Activated naive CD4-positive, alpha-beta T cell treated with anti-CD3 and anti-CD28 coated beads, Interleukin-2, amount 50 U/mL, for 24 hours (primary cell): ENCODE measurements at regions not wholly inside any gene's neighbourhood (a gene's known extent, or its start where the extent isn't known, plus 50 kb on each side); places are given as distances from the start of the nearest gene placed in this dataset.
A peak's percentile ranks its signal among the peaks of the same experiment; 100 is the strongest.

Experiments
- H3K27ac Mint-ChIP-seq: one replicate; pipeline ENCODE4 v1.8.0; 2021; ENCODE audit warnings: mild to moderate bottlenecking, mixed read lengths
- H3K27me3 Mint-ChIP-seq: one replicate; pipeline ENCODE4 v1.8.0; 2021; ENCODE audit warnings: mixed read lengths
- H3K36me3 Mint-ChIP-seq: one replicate; pipeline ENCODE4 v1.8.0; 2021; ENCODE audit warnings: mixed read lengths
- H3K4me1 Mint-ChIP-seq: one replicate; pipeline ENCODE4 v1.8.0; 2021; ENCODE audit warnings: mixed read lengths
- H3K4me3 Mint-ChIP-seq: one replicate; pipeline ENCODE4 v1.8.0; 2021; ENCODE audit warnings: mild to moderate bottlenecking, mixed read lengths
- H3K9me3 Mint-ChIP-seq: one replicate; pipeline ENCODE4 v1.8.0; 2021; ENCODE audit warnings: mixed read lengths

GRCh38 chrY:13093461-13093860 is 188.8 kb downstream of the DDX3Y start:
- Mint-ChIP-seq H3K4me1 (no peaks in the 10 kb centered on the region), H3K27me3 (peaks cover 6% of the 10 kb centered on the region), H3K9me3 (no peaks in the 10 kb centered on the region), H3K36me3 (no peaks in the 10 kb centered on the region), H3K27ac (no peak overlapping the region), H3K4me3 (no peak overlapping the region)

GRCh38 chrY:13094411-13094810 is 189.7 kb downstream of the DDX3Y start:
- H3K4me3 Mint-ChIP-seq, result no peak overlapping the region

GRCh38 chrY:13094904-13095600 is 190.4 kb downstream of the DDX3Y start:
- no peak overlapping the region for H3K27ac Mint-ChIP-seq
- H3K36me3 Mint-ChIP-seq, result no peaks in the 10 kb centered on the region
- no peak overlapping the region for H3K4me3 Mint-ChIP-seq
- H3K4me1 Mint-ChIP-seq, result no peaks in the 10 kb centered on the region
- H3K9me3 Mint-ChIP-seq, result no peaks in the 10 kb centered on the region
- H3K27me3 Mint-ChIP-seq, result peaks cover 6% of the 10 kb centered on the region

More at GRCh38 chrY:13094411-13094810, 189.7 kb downstream of the DDX3Y start:
- Mint-ChIP-seq H3K36me3 (no peaks in the 10 kb centered on the region), H3K9me3 (no peaks in the 10 kb centered on the region), H3K27ac (no peak overlapping the region), H3K27me3 (peaks cover 6% of the 10 kb centered on the region), H3K4me1 (no peaks in the 10 kb centered on the region)

GRCh38 chrY:13126881-13127456 is 222.3 kb downstream of the DDX3Y start:
- Mint-ChIP-seq H3K9me3 (no peaks in the 10 kb centered on the region), H3K4me3 (no peak overlapping the region), H3K36me3 (no peaks in the 10 kb centered on the region), H3K4me1 (no peaks in the 10 kb centered on the region), H3K27me3 (peaks cover 2% of the 10 kb centered on the region), H3K27ac (no peak overlapping the region)

- H3K36me3 Mint-ChIP-seq, result no peaks in the 10 kb centered on the region
- H3K9me3 Mint-ChIP-seq, result no peaks in the 10 kb centered on the region
- H3K27me3 Mint-ChIP-seq, result peaks cover 2% of the 10 kb centered on the region
- H3K27ac Mint-ChIP-seq, result no peak overlapping the region
- no peaks in the 10 kb centered on the region for H3K4me1 Mint-ChIP-seq
- H3K4me3 Mint-ChIP-seq, result no peak overlapping the region
Observed at GRCh38 chrY:13127476-13127875, 222.8 kb downstream of the DDX3Y start.

- Mint-ChIP-seq H3K27ac (no peak overlapping the region), H3K4me1 (peaks cover 7% of the 10 kb centered on the region), H3K9me3 (no peaks in the 10 kb centered on the region), H3K4me3 (peak overlapping the region; percentile 73), H3K36me3 (no peaks in the 10 kb centered on the region), H3K27me3 (no peaks in the 10 kb centered on the region)
Observed at GRCh38 chrY:13149148-13149547, 244.5 kb downstream of the DDX3Y start.

- no peaks in the 10 kb centered on the region for H3K9me3 Mint-ChIP-seq
- no peaks in the 10 kb centered on the region for H3K36me3 Mint-ChIP-seq
- no peaks in the 10 kb centered on the region for H3K4me1 Mint-ChIP-seq
- no peak overlapping the region for H3K27ac Mint-ChIP-seq
- no peaks in the 10 kb centered on the region for H3K27me3 Mint-ChIP-seq
- H3K4me3 Mint-ChIP-seq, result no peak overlapping the region
Observed at GRCh38 chrY:13167698-13168097, 263.0 kb downstream of the DDX3Y start.

- Mint-ChIP-seq H3K4me3 (no peak overlapping the region), H3K27me3 (no peaks in the 10 kb centered on the region), H3K36me3 (no peaks in the 10 kb centered on the region), H3K27ac (no peak overlapping the region), H3K9me3 (no peaks in the 10 kb centered on the region), H3K4me1 (no peaks in the 10 kb centered on the region)
Observed at GRCh38 chrY:13168257-13168656, 263.6 kb downstream of the DDX3Y start.
